Islet of Langerhans (tissue), 1 donor: ENCODE measurements at regions not wholly inside any gene's neighbourhood (a gene's known extent, or its start where the extent isn't known, plus 50 kb on each side); places are given as distances from the start of the nearest gene placed in this dataset.

Experiments used
- FAIRE-seq: peaks from one replicate; lab custom pipeline; 2011; peaks lifted over from hg19 to GRCh38; lab: Jason Lieb, UNC

DNA sequence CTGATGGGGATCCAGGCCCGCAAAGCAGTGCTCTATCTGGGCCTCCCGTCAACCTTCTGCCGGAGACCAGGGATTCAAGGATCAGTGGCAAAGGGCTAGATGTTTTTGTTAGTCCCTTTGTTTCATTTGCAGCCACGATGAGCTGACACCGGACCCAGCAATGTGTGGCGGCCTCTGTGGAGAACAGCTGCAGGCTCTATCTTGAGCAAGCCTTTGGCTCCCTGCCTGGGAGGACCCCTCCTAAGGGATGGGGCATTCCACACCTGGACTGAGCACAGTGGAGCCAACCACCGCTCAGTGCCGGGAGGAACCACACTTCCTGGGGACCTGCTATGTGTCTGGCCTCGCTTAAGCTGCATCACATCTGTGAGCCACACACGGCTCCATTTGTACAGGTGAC is 215.8 kb downstream of the RBFOX3 start:
- FAIRE-seq: no peak

DNA sequence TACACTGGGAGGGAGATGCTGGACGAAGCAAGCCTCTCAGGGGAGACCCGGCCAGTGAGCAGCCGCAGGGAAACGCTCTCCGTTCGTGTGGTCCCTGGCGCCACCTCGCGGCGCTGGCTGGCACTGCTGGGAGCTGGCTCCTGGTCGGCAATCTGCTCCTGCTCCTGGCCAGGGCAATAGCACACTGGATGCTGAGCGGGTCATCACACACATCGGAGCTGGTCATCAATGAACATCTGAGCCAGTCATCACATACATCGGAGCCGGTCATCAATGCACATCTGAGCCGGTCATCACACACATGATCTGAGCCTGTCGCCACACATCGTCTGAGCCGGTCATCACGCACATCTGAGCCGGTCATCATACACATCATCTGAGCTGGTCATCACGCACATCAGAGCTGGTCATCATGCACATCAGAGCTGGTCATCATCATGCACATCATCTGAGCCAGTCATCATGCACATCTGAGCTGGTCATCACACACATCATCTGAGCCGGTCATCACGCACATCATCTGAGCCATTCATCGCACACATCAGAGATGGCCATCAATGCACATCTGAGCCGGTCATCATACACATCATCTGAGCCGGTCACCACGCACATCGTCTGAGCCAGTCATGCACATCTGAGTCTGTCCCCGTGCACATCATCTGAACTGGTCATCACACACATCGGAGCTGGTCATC is 217.3 kb downstream of the RBFOX3 start:
- no peak for FAIRE-seq

DNA sequence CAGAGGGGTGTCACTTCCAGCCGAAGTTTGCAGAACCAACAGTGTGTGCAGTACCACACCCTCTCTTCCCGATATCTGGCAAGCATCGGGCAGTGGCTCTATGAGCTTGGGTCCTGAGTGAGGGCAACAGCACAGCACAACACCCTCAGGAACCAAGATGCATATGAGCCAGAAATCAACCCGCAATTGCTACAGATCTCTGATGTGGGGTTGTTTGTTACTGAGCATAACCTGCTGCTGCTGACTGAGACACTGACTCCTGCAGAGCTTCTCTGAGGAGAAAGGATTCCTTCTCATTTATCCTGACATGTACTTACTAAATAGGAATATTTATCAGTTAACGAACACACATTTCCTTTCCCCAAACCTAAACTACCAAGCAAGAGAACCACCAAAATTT is 218.3 kb downstream of the RBFOX3 start:
- no peak for FAIRE-seq

DNA sequence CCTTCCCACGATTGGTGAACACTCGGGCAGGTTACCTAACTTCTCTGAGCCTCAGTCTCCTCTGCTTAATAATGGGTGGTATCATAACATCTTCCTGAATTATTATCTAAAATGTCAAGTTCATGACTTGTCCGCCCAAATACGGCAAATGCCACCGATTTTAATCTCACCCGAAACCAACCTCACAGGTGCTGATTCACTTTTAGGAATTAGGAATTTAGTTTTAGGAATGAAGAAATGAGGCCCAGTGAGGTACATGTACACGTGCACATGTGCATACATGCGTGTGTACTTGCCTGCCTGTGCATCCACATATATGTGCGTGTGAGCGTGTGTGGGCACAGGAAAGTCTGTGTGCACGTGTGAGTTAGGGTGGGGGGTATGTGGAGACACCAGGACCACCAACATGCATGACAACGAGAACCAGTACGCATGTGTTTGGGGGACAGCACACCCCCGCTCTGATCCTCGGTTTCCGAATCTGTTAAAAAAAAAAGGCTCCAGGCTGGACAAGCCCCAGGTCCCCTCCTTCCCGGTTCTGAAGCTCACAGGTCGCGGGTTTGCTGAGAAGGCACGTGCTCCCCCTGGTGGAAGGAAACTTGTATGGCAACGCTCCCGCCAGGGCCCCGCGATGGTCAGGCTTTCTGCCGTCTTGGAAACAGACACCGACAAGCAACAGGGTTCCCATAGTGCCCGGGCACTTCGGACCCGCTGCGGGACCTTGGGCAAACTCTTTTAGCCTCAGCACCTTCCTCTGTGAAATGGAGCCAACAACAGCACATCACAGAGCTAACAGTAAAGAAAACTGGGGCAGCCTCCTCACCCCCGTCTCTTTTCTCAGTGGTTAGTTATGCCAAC is 219.2 kb downstream of the RBFOX3 start:
- FAIRE-seq: no peak

DNA sequence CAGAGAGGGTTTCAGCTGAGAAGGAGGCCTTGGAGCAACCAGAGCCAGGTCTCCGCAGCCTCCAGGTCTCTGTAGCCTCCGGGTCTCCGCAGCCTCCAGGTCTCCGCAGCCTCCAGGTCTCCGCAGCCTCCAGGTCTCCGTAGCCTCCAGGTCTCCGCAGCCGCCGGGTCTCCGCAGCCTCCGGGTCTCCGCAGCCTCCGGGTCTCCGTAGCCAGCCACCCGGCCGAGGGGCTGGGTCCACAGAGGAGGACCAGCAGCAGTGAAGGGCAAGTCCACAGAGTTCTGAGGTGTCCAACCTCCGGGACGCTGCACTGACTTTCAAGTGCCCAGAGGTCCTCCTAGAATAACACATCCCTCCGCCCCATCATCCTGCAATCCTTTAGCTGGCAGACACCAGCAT is 221.0 kb downstream of the RBFOX3 start:
- no peak for FAIRE-seq

DNA sequence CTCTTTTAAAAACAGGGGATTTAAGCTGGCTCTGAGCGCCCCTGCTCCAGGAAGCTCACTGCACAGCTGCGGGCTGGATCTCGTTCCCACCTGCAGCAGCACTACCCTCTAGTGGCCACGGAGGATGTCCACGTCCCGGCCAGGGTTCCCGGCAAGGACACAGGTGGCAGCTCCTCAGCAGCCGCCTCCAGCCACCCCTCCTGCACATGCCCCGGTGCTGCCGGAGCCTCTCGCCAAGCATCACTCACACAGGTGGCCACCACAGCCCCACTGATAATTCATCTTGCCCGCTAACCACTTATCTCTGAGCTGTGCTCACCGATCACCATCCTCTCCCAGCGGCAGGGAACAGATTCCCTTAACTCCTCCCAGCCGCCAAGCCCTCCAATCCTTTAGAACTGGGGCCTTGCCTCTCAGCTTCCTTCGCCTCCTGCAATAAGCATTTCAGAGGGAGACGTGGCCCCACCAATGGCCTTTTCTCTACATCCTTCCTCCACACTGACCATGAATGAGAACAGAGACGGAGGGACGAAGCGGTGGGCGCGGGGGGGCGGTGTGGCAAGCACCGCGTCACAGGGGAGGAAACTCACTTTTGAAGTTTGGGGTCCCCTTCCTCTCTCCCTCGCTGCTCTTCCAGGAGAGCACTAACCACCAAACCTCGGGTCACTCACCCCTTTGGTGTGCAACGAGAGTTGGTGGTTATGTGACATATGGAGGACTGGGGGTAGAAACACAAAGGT is 222.1 kb downstream of the RBFOX3 start:
- FAIRE-seq: no peak

- no peak for FAIRE-seq
Measured at GRCh38 chr17:79387783-79388182, 223.1 kb downstream of the RBFOX3 start.

DNA sequence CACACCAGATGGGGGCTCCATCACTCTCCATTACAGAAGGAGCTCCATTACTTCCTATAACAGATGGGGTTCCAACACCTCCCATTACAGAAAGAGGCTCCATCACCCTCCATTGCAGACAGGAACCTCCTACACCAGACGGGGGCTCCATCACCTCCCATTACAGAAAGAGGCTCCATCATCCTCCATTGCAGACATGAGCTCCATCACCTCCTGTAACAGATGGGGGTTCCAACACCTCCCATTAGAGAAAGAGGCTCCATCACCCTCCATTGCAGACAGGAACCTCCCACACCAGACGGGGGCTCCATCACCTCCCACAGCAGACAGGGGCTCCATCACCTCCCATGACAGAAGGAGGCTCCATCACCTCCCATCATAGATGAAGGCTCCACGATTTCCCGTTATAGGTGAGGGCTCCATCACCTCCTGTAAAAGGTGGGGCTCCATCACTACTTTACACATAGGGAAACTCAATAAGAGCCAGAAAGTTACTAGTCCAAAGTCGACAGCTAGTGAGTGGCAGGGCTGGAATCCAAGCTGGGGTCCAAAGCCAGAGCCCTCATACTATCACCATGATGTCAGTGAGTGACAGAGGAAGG is 224.8 kb downstream of the RBFOX3 start:
- FAIRE-seq: no peak

DNA sequence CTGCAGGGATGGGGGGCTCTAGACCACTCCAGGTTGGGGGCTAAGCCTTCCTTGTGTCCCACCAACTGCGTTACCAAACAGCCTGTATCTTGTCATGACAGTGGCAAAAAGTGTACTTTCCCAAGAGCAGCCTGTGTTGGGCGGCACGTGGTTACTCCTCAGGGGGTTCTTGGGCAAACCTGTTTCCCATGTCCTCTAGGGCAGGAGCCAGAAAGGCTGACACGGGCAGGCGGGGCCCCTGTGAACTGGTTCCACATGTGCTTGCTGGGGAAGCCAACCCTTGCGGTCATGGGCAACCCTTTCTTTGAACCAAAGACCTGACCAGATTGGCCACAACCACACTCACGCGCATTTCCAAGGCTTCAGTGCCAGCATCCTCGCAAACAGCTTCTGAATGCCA is 228.5 kb downstream of the RBFOX3 start:
- no peak for FAIRE-seq

DNA sequence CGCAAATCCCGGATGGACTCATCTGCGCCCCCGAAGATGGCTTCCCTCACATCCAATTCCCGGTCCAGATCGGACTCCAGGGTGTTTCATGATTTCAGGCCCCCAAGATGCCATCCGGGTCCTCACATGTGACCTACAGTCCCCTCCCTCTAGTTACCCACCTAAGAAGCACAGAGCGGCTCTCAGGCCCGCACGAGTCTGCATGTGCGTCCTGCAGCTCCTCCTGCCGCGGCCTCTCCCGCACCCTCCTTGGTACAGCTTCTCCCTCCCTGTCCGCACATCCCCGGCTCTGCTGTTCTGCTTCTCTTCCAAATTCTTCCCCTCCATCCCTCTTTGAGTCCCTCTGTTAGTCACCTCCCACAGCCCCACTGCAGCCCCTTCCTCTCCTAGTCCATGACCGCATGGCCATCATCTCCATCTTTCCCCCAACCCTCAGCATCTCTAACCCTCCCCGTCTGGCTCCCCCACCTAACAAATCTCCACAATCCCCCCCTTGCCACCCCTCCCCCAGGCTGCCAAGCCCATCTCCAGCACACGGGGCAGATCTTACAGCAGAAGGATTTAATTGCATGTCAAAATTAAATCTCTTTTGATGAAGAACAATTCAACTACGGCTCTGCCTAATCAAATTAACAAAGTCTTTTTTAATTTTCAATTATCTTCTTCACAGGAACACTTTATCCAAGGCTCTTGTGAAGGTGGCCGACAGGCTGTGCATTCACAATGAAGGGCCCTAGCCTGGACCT is 231.0 kb downstream of the RBFOX3 start:
- FAIRE-seq: no peak

GRCh38 chr17:79377230-79377786 is 233.5 kb downstream of the RBFOX3 start:
- FAIRE-seq: no peak

- FAIRE-seq: no peak
Measured at GRCh38 chr17:79374807-79375206, 236.0 kb downstream of the RBFOX3 start.

- no peak for FAIRE-seq
Measured at GRCh38 chr17:79374087-79374689, 236.7 kb downstream of the RBFOX3 start.

DNA sequence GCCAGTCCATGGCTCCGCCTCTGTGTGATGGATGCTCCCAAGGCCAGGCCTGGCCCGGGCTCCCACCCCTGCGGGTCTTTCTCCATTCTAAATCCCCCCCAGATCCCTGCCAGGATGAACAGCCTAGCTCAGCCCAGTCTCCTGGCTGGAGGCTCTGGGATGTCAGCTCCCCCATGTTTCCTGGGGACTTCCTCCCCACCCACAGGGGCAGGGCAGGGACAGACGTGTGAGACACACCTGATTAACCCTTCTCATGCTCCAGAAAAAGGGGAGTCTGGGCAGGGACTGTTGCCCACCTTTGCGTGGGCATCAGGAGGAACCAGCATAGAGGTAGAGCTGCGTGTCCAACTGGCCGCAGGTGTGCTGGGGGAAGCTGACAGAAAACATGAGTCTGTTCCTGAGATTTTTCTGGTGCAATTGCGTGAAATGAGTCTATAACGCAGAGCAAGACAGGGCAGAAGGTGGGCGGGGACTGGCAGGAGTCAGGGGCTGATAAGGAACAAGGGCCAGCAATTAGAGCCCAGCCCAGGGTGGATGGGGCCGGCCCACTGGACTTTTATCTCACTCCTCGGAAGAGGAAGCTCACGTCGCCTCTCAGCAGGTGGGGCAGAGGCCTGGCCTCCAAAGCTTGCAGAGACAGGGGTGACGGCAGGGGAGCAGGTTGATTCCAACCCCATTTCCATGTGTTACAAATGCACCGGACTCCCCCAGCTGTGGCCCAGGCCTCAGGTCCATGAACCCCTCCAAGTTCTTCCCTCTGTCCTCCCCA is 238.2 kb downstream of the RBFOX3 start:
- no peak for FAIRE-seq

GRCh38 chr17:79371984-79372383 is 238.9 kb downstream of the RBFOX3 start:
- no peak for FAIRE-seq

DNA sequence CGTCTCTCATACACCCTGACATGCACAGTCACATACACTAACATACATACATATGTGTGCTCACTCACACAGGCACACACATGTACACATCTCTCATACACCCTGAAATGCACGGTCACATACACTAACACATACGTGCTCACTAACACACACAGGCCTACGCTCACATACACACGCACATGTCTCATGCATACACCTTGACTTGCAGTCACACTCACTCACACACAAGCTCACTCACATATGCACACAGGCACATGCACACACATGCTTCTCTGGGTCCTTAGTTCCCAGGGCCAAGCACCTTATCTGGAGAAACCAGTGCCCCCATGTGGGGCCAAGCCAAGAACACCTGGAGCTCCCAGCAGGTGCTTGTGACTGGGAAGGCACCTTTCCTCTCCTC is 240.3 kb downstream of the RBFOX3 start:
- FAIRE-seq: no peak

GRCh38 chr17:79370126-79370525 is 240.7 kb downstream of the RBFOX3 start:
- FAIRE-seq: no peak

- FAIRE-seq: no peak
Measured at GRCh38 chr17:79369532-79369931, 241.3 kb downstream of the RBFOX3 start.

DNA sequence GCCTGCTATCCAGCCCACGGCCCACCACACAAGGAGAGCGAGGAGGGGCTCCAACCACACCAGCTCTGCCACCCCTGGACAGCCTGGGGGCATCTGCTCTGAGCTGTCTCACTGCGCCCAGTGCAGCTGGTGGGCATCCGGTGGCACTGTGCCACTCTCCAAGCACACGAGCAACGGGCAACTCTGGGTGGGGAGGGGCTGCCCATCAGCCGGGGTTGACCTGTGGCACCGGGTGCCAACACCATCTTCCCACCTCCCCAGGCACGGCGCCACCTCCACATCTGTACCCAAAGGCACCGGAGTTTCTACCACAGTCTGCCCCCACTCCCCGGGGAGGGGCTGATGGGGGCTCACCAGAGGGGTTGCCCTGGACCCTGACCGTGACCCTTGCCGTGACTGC is 241.8 kb downstream of the RBFOX3 start:
- no peak for FAIRE-seq

DNA sequence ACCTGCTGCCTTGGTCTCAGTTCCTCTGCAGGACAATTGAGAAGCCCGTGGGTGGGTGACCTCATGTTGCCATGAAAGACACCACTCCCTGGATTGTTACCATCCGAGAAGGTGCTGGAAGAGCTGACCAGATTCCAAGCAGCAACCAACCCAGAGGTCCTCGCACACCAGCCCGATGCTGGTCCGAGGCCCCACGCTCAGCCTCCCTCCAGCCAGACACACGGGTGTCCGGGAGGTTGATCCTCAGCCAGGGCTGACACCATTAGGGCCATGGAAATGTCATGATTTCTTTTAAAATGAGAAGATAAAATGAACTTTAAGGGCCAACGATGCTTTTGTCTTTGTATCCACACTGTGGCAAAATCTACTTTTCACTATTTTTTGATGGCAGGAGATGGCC is 242.3 kb downstream of the RBFOX3 start:
- no peak for FAIRE-seq
